ENCODE measurements at regions not wholly inside any gene's neighbourhood (a gene's known extent, or its start where the extent isn't known, plus 50 kb on each side); places are given as distances from the start of the nearest gene placed in this dataset.

DNA sequence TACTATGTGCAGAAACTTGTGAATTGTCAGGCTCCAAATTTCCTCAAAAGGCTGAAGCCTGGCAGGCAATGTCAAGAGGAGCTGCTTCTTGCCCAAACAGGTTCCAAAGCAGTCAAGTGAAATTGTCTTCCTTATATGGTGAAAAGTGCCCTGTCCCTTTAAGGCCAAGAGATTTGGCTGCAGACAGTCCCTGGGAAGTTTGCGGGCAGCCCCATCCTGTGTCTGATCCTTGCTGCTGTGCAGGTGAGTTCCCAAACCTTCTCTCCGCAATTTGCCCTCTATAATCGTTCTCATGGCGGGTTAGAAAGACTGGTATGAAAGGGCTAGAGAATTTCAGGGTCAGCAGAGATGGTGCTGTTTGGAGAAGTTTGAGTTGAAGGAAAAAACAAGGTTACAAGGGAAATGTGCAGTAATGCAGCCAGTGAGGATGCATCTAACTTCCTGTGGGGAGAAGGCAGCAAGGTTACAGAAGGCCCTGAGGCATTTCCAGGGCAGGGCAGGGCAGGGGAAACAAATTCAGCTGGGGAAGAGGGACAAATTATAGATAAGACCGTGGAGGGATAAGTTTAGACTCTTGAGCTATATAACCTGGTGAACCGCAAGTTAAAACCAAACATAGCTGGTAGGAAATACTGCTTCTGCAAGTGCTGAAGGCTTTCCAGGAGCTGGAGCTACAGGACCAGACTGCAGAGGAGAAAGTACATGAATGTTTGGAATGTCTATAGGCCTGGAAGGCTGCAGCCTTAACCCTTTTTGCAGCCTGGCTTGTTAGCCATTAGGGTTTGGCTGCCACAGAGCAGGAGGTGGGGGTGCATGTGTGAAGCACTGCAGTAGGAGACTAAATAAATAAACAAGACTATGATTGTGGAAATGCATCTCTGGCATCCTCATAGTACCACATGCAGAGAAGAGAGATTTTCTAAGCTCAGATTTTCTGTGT, 256.2 kb upstream of the IL12A start:
- TF ChIP-seq POLR2A (IDR thresholded peaks at IDR 0.05; ENCODE audit: low read depth, low read length) (no peak), TAF1 (IDR thresholded peaks at IDR 0.05; ENCODE audit: borderline replicate concordance, low read depth, low read length) (no peak)

Data from GM12892 (cell line).